ENCODE measurements at regions not wholly inside any gene's neighbourhood (a gene's known extent, or its start where the extent isn't known, plus 50 kb on each side); places are given as distances from the start of the nearest gene placed in this dataset.

- TF ChIP-seq POLR2A (IDR thresholded peaks at IDR 0.05; ENCODE audit: low read length) = no peak
- no peak for TF ChIP-seq EP300 (IDR thresholded peaks at IDR 0.05)
- no peak for TF ChIP-seq MAX (IDR thresholded peaks at IDR 0.05)
- TF ChIP-seq CTCF (IDR thresholded peaks at IDR 0.05) = no peak
- TF ChIP-seq RNF2 (IDR thresholded peaks at IDR 0.05; ENCODE audit: borderline replicate concordance, low read depth) = no peak
- no peak for TF ChIP-seq KDM5A (IDR thresholded peaks at IDR 0.05)
- TF ChIP-seq HMGXB4 (CRISPR knock-in tag; IDR thresholded peaks at IDR 0.05; ENCODE audit: borderline replicate concordance) = no peak
- TF ChIP-seq MAZ (IDR thresholded peaks at IDR 0.05; ENCODE audit: borderline replicate concordance, low read depth, low read length) = no peak
- TF ChIP-seq ZSCAN20 (CRISPR knock-in tag; IDR thresholded peaks at IDR 0.05) = no peak
- no peak for TF ChIP-seq RCOR1 (IDR thresholded peaks at IDR 0.05; ENCODE audit: low read depth, low read length)
- no peak for TF ChIP-seq CHD2 (IDR thresholded peaks at IDR 0.05; ENCODE audit: low read length, partially characterized antibody)
- no peak for TF ChIP-seq RARB (CRISPR knock-in tag; IDR thresholded peaks at IDR 0.05)
- no peak for TF ChIP-seq E2F6 (IDR thresholded peaks at IDR 0.05; ENCODE audit: borderline replicate concordance, low read depth)
These were observed 851.4 kb upstream of the SEL1L start for GRCh38 chr14:82385048-82385447.
